ENCODE measurements at regions not wholly inside any gene's neighbourhood (a gene's known extent, or its start where the extent isn't known, plus 50 kb on each side); places are given as distances from the start of the nearest gene placed in this dataset.

DNA sequence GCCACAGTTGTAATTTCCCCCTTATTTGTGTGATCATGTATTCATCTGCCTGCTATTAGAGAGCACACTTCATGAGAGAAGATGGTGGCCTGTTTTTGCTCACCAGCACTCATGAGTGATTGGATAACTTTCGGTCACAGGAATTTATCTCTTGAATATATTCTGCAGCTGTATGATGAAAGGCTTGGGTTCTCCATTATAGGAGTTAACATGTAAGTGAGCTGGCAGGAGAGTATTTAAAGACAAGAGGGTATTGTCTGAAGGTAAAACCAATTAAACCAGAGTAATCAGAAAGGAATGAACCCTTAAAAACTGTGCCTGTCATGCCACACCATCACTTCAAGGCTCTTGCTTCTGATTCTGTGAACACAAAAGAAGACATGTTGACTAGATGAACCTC lies 574.9 kb upstream of the CAMK1G start:
- no peak overlapping the region for H3K27ac Mint-ChIP-seq
- no peak overlapping the region for H3K4me3 Mint-ChIP-seq (ENCODE audit: low read depth)
- no peaks in the 10 kb centered on the region for H3K36me3 Mint-ChIP-seq (ENCODE audit: insufficient read depth)
- H3K4me1 Mint-ChIP-seq (ENCODE audit: low read depth): peaks cover 5% of the 10 kb centered on the region
- no peak for DNase-seq (ENCODE audit: low spot score, unreplicated experiment)
- H3K27me3 Mint-ChIP-seq: no peaks in the 10 kb centered on the region
- H3K9me3 Mint-ChIP-seq (ENCODE audit: low read depth): no peaks in the 10 kb centered on the region
- TF ChIP-seq, protein P1, sequence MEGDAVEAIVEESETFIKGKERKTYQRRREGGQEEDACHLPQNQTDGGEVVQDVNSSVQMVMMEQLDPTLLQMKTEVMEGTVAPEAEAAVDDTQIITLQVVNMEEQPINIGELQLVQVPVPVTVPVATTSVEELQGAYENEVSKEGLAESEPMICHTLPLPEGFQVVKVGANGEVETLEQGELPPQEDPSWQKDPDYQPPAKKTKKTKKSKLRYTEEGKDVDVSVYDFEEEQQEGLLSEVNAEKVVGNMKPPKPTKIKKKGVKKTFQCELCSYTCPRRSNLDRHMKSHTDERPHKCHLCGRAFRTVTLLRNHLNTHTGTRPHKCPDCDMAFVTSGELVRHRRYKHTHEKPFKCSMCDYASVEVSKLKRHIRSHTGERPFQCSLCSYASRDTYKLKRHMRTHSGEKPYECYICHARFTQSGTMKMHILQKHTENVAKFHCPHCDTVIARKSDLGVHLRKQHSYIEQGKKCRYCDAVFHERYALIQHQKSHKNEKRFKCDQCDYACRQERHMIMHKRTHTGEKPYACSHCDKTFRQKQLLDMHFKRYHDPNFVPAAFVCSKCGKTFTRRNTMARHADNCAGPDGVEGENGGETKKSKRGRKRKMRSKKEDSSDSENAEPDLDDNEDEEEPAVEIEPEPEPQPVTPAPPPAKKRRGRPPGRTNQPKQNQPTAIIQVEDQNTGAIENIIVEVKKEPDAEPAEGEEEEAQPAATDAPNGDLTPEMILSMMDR (IDR thresholded peaks at IDR 0.05; ENCODE audit: unreplicated experiment): no peak

DNA sequence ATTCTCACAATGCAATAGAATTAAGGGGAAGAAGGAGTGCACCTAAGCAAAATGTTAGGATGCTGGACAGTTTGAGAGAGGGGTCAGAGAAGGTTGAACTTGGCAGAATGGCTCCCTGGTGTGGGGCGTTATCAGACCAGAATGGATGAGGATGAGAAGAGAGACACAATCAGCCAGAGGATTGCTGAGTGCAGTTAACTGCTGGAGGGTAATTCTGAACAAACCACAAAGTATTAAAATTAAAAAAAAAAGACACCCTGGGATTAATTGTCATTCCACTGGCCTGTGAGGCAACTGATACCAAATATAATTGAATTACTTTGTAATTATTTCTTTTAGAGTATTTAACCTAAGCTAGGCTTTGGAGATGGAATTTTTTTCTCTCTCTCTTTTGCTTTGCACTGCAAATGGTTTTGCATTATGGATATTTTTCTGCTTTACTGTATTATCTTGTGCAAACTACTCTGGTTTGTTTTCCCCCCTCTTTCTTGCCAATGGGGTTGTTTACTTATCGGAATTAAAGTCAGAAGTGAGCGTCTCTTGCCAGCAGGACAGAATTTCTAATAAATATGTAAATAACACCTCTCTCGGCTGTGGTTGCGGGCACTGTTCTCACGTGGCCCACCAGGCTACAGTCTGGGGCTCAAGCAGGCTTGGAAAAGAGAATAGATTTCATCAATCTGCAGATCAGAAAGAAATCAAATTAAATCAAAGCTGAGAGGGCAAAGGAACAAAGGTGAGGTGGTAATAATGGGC lies 572.9 kb upstream of the CAMK1G start:
- DNase-seq (ENCODE audit: low spot score, unreplicated experiment): no peak

DNA sequence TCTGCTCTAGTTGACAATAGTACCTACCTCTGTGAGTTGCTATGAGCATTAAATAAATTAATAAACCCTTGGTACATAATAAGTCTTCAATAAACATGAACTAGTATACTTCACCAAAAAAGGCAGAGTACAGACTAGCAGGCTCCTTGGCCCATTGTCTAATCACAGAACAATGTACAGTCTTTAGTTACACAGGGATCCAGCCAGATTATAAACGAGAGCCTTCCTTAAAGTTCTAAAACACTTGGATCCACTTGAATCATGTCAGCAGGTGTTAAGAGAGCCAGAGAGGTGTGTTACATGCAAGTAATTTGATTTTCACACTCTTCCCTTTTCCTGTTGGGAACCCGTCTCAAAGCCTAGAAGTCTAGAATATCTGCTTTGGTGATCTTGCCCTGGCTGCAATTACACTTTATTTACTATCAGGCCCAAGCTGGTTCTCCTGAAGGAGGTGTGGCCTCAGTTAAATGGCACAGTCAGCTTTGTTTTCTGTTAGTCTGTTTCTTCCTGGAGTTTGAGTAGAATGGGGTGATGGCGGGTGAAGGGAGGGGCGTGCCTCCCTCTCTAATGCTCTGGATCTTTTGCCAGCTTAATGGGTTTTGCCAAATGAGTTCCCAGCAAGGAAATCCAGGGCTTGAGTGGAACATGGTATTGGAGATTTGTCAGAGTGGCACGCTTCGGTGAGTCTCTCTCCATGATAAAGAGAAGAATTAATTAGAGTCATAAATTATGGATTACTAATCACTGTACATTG lies 570.9 kb upstream of the CAMK1G start:
- no peak for DNase-seq (ENCODE audit: low spot score, unreplicated experiment)
- no peak overlapping the region for H3K27ac Mint-ChIP-seq
- H3K9me3 Mint-ChIP-seq (ENCODE audit: low read depth): peaks cover 8% of the 10 kb centered on the region
- H3K4me3 Mint-ChIP-seq (ENCODE audit: low read depth): no peak overlapping the region
- TF ChIP-seq, protein P1 (IDR thresholded peaks at IDR 0.05; ENCODE audit: unreplicated experiment): no peak
- H3K36me3 Mint-ChIP-seq (ENCODE audit: insufficient read depth): no peaks in the 10 kb centered on the region
- H3K4me1 Mint-ChIP-seq (ENCODE audit: low read depth): peaks cover 5% of the 10 kb centered on the region
- H3K27me3 Mint-ChIP-seq: no peaks in the 10 kb centered on the region

More for the DNA sequence above, 572.9 kb upstream of the CAMK1G start:
- Mint-ChIP-seq H3K36me3 (ENCODE audit: insufficient read depth) (no peaks in the 10 kb centered on the region), H3K27ac (no peak overlapping the region), H3K27me3 (no peaks in the 10 kb centered on the region), H3K9me3 (ENCODE audit: low read depth) (no peaks in the 10 kb centered on the region), H3K4me1 (ENCODE audit: low read depth) (peaks cover 5% of the 10 kb centered on the region), H3K4me3 (ENCODE audit: low read depth) (no peak overlapping the region)
- TF ChIP-seq, protein P1 (IDR thresholded peaks at IDR 0.05; ENCODE audit: unreplicated experiment): no peak

DNA sequence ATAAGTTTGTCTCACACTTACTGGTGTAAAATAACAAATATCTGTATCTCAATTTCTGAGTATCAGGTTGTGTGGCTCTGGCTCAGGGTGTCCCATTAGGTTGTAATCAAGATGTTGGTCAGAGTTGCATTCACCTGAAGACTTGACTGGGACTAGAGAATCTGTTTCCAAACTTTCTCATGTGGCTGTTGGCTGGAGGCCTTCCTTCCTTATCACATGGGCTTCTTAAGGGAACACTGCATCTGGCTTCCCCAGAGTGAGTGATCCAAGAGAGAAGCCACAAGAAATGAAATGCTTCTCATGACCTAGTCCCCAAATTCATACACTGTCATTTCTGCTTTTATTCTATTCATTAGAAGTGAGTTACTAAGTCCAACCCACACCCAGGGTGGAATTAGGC lies 568.4 kb upstream of the CAMK1G start:
- peaks cover 21% of the 10 kb centered on the region for H3K9me3 Mint-ChIP-seq (ENCODE audit: low read depth)
- H3K27me3 Mint-ChIP-seq: no peaks in the 10 kb centered on the region
- H3K27ac Mint-ChIP-seq: no peak overlapping the region
- TF ChIP-seq, protein P1 (IDR thresholded peaks at IDR 0.05; ENCODE audit: unreplicated experiment): no peak
- peaks cover 5% of the 10 kb centered on the region for H3K4me1 Mint-ChIP-seq (ENCODE audit: low read depth)
- H3K4me3 Mint-ChIP-seq (ENCODE audit: low read depth): no peak overlapping the region
- DNase-seq (ENCODE audit: low spot score, unreplicated experiment): no peak
- H3K36me3 Mint-ChIP-seq (ENCODE audit: insufficient read depth): peaks cover 1% of the 10 kb centered on the region

DNA sequence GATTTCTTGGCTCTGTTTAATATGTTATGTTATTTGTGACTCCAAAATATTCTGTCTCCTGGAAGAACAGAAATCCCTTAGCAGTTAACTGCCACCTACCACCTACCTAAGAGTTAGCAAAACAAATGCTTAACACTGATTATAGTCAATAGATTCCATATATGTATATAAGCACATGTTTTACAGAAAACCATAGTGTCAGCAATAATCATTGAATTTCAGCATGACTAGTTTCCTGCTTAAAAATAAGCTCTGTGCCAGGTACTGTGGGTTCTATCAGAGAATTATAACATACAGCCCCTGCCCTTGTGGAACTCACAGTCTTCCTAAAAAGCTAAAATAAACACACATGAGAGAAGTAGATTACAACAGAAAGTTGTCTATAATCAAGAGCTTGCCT lies 561.9 kb upstream of the CAMK1G start:
- no peak for DNase-seq (ENCODE audit: low spot score, unreplicated experiment)
- Mint-ChIP-seq H3K27ac (no peak overlapping the region), H3K9me3 (ENCODE audit: low read depth) (peaks cover 24% of the 10 kb centered on the region), H3K36me3 (ENCODE audit: insufficient read depth) (peaks cover 1% of the 10 kb centered on the region), H3K4me1 (ENCODE audit: low read depth) (peaks cover 5% of the 10 kb centered on the region), H3K27me3 (no peaks in the 10 kb centered on the region), H3K4me3 (ENCODE audit: low read depth) (no peak overlapping the region)
- TF ChIP-seq, protein P1 (IDR thresholded peaks at IDR 0.05; ENCODE audit: unreplicated experiment): no peak
